ENCODE measurements at regions not wholly inside any gene's neighbourhood (a gene's known extent, or its start where the extent isn't known, plus 50 kb on each side); places are given as distances from the start of the nearest gene placed in this dataset.

GRCh38 chr5:6279607-6280006 is 98.7 kb downstream of the MED10 start:
- no peak for TF ChIP-seq SRF (IDR thresholded peaks at IDR 0.05; ENCODE audit: low read depth, low read length)
- no peak for TF ChIP-seq YY1 (IDR thresholded peaks at IDR 0.05; ENCODE audit: low read depth, low read length)
- TF ChIP-seq BACH1 (IDR thresholded peaks at IDR 0.05; ENCODE audit: low read length), result no peak
- no peak for TF ChIP-seq GABPA (IDR thresholded peaks at IDR 0.05; ENCODE audit: borderline replicate concordance, insufficient read depth, low read length)
- TF ChIP-seq ZNF274 (IDR thresholded peaks at IDR 0.05; ENCODE audit: borderline replicate concordance, extremely low read depth, low read length), result no peak
- no peak for TF ChIP-seq ATF2 (IDR thresholded peaks at IDR 0.05; ENCODE audit: low read length)
- TF ChIP-seq SIRT6 (IDR thresholded peaks at IDR 0.05; ENCODE audit: low read length), result no peak
- no peak for TF ChIP-seq BCL11A (IDR thresholded peaks at IDR 0.05; ENCODE audit: low read depth in 2 of 2, low read length in 2 of 2)
- TF ChIP-seq RBBP5 (IDR thresholded peaks at IDR 0.05; ENCODE audit: borderline replicate concordance, low read depth, low read length), result no peak
- TF ChIP-seq MAX (IDR thresholded peaks at IDR 0.05), result no peak
- no peak for TF ChIP-seq CBX5 (IDR thresholded peaks at IDR 0.05; ENCODE audit: low read depth, low read length)
- no peak for TF ChIP-seq RXRA (IDR thresholded peaks at IDR 0.05; ENCODE audit: insufficient read depth, low read depth, low read length)
- TF ChIP-seq CTBP2 (IDR thresholded peaks at IDR 0.05; ENCODE audit: borderline replicate concordance, insufficient read depth, insufficient read length, low read length), result no peak
- Histone ChIP-seq H2BK12ac (ENCODE audit: low read depth, low read length) (no peak overlapping the region), H3K23me2 (ENCODE audit: low read depth, low read length) (no peaks in the 10 kb centered on the region), H2AFZ (ENCODE audit: low read length) (no peak overlapping the region), H2AK5ac (ENCODE audit: low read depth, low read length) (no peak overlapping the region), H3K4me1 (replicated peaks in 1 of 4; ENCODE audit: control insufficient read depth in 3 of 4, insufficient read depth in 4 of 4, low read length in 3 of 4) (no peaks in the 10 kb centered on the region), H3K27ac (ENCODE audit: low read depth, low read length) (no peak overlapping the region), H4K5ac (ENCODE audit: insufficient read length, low read depth, low read length) (no peak overlapping the region), H3K56ac (replicated peaks; ENCODE audit: insufficient read length, low read depth, low read length) (no peak overlapping the region), H3K23ac (ENCODE audit: insufficient read length) (no peak overlapping the region), H3K36me3 (ENCODE audit: control insufficient read depth in 2 of 4, insufficient read depth in 4 of 4, low read length in 3 of 4) (no peaks in the 10 kb centered on the region), H3K27me3 (replicated peaks in 1 of 4; ENCODE audit: control insufficient read depth in 3 of 4, extremely low read depth in 1 of 4, insufficient read depth in 3 of 4, low read length in 3 of 4) (no peaks in the 10 kb centered on the region; a peak in 2 of 7 replicates), H2BK15ac (ENCODE audit: low read length) (no peak overlapping the region), H4K91ac (replicated peaks; ENCODE audit: insufficient read length, low read length) (no peak overlapping the region), H2BK5ac (ENCODE audit: low read depth, low read length) (no peak overlapping the region), H3K4me3 (ENCODE audit: extremely low read depth in 1 of 4, insufficient read depth in 2 of 4, low read depth in 3 of 4, low read length in 4 of 4) (no peak overlapping the region), H3K79me2 (ENCODE audit: control insufficient read depth in 1 of 2, insufficient read depth in 2 of 2, low read length in 2 of 2) (no peaks in the 10 kb centered on the region), H3K14ac (ENCODE audit: insufficient read length) (no peak overlapping the region), H3K79me1 (ENCODE audit: low read depth, low read length) (no peaks in the 10 kb centered on the region), H4K20me1 (replicated peaks in 1 of 2; ENCODE audit: control insufficient read depth in 1 of 2, insufficient read depth in 2 of 2, low read length in 2 of 2) (no peaks in the 10 kb centered on the region), H3K18ac (ENCODE audit: extremely low read depth, low read length) (no peak overlapping the region), H3K4me2 (ENCODE audit: insufficient read depth in 1 of 2, low read depth in 2 of 2, low read length in 2 of 2) (no peak overlapping the region), H2BK120ac (replicated peaks; ENCODE audit: low read depth, low read length) (no peak overlapping the region), H3K9ac (replicated peaks in 1 of 4; ENCODE audit: extremely low read depth in 1 of 4, low read depth in 3 of 4, low read length in 3 of 4) (no peak overlapping the region), H3K9me3 (ENCODE audit: insufficient read depth in 2 of 2, low read depth in 1 of 2, low read length in 1 of 2) (no peaks in the 10 kb centered on the region), H2BK20ac (ENCODE audit: low read length) (no peak overlapping the region), H4K8ac (ENCODE audit: extremely low read depth, insufficient read depth, low read length) (peak overlapping the region; percentile 35; the same call in 1 of the 2 replicates), H3K4ac (replicated peaks; ENCODE audit: insufficient read length, low read depth, low read length) (no peak overlapping the region)
- DNase-seq (ENCODE audit: low read depth in 1 of 2, low spot score in 2 of 2), result no peak
- POLR2A ChIA-PET (ENCODE audit: partially characterized antibody), result no interaction called here
- CTCF ChIA-PET (ENCODE audit: partially characterized antibody), result interaction anchor here (1.1 kb wide), 1 partner anchor 26 kb away, joined by 3 read pairs; no protein-coding TSS in a partner anchor
- no peak for FAIRE-seq
- 81% methylated on average over 5 of the region's 5 CpGs; no CpG with 5 or more reads in 1 of the 2 experiments for WGBS, 2 experiments (ENCODE audit: extremely low coverage in 1 of 2, insufficient coverage in 1 of 2, insufficient read length in 1 of 2, insufficient replicate concordance in 2 of 2, low coverage in 1 of 2, low lambda C conversion rate in 2 of 2, missing lambda C conversion rate in 1 of 2)

Data from H1 (cell line).